SK-N-SH treated with all-trans-retinoic acid at 6 μM for 48 hours (cell line): ENCODE measurements at regions not wholly inside any gene's neighbourhood (a gene's known extent, or its start where the extent isn't known, plus 50 kb on each side); places are given as distances from the start of the nearest gene placed in this dataset.
"Not testable (repeated sequence)": the region's sequence is repeated elsewhere in the genome, so short reads cannot be mapped to it uniquely, and the experiment has no call there.

ENCODE experiments used
- ATAC-seq: fragments of 200-7000 bp; cut with Tn5 transposase; 3 replicates; pipeline ENCODE4 v1.9.1; 2020; ENCODE audit warnings: mild to moderate bottlenecking, moderate library complexity
- ARNTL ChIP-seq: fragments of 450-650 bp; formaldehyde crosslinking; IDR thresholded peaks from 2 replicates; pipeline ENCODE4 v1.5.0; 2020; ENCODE audit warnings: low read depth, mild to moderate bottlenecking, moderate library complexity, borderline replicate concordance
- BACH2 ChIP-seq: fragments of 250-450 bp; sonication (Bioruptor Pico); IDR thresholded peaks from 2 replicates; pipeline ENCODE4 v1.9.0; 2021; ENCODE audit warnings: mild to moderate bottlenecking, borderline replicate concordance
- CREB5 ChIP-seq: fragments of 250-450 bp; sonication (Bioruptor Pico); IDR thresholded peaks from 2 replicates; pipeline ENCODE4 v1.5.1; 2020; ENCODE audit warnings: low read depth, mild to moderate bottlenecking, moderate library complexity
- CSDC2 ChIP-seq: fragments of 250-450 bp; sonication (Bioruptor Pico); IDR thresholded peaks from 2 replicates; pipeline ENCODE4 v1.5.0; 2020; ENCODE audit warnings: mild to moderate bottlenecking, moderate library complexity
- CSRNP3 ChIP-seq: fragments of 250-450 bp; sonication (Bioruptor Pico); IDR thresholded peaks from 2 replicates; pipeline ENCODE4 v1.5.1; 2021; ENCODE audit warnings: mild to moderate bottlenecking, moderate library complexity
- ESRRG ChIP-seq: fragments of 250-450 bp; sonication (Bioruptor Pico); IDR thresholded peaks from 2 replicates; pipeline ENCODE4 v1.6.1; 2021; ENCODE audit warnings: mild to moderate bottlenecking
- GLIS3 ChIP-seq: fragments of 250-450 bp; sonication (Bioruptor Pico); IDR thresholded peaks from 2 replicates; pipeline ENCODE4 v1.5.0; 2020; ENCODE audit warnings: mild to moderate bottlenecking, moderate library complexity
- ISL1 ChIP-seq: fragments of 250-450 bp; sonication (Bioruptor Pico); IDR thresholded peaks from 2 replicates; pipeline ENCODE4 v2.1.2; 2022; ENCODE audit warnings: mild to moderate bottlenecking, moderate library complexity
- OSR1 ChIP-seq: fragments of 250-450 bp; sonication (Bioruptor Pico); IDR thresholded peaks from 2 replicates; pipeline ENCODE4 v1.8.0; 2022; ENCODE audit warnings: moderate library complexity, mild to moderate bottlenecking, inconsistent platforms
- PATZ1 ChIP-seq: fragments of 250-450 bp; sonication (Bioruptor Pico); IDR thresholded peaks from 2 replicates; pipeline ENCODE4 v1.8.0; 2020; ENCODE audit warnings: mild to moderate bottlenecking, moderate library complexity, borderline replicate concordance
- POU6F1 ChIP-seq: fragments of 250-450 bp; sonication (Bioruptor Pico); IDR thresholded peaks from 2 replicates; pipeline ENCODE4 v1.8.0; 2021; ENCODE audit warnings: low read depth, mild to moderate bottlenecking, moderate library complexity, borderline replicate concordance
- RARB ChIP-seq: fragments of 250-450 bp; sonication (Bioruptor Pico); IDR thresholded peaks from 2 replicates; pipeline ENCODE4 v1.8.0; 2021; ENCODE audit warnings: mild to moderate bottlenecking, moderate library complexity
- TCF4 ChIP-seq: fragments of 250-450 bp; sonication (Bioruptor Pico); IDR thresholded peaks from 2 replicates; pipeline ENCODE4 v1.8.0; 2021; ENCODE audit warnings: mild to moderate bottlenecking, moderate library complexity, borderline replicate concordance
- TOX ChIP-seq: fragments of 250-450 bp; sonication (Bioruptor Pico); IDR thresholded peaks from 2 replicates; pipeline ENCODE4 v1.8.0; 2021; ENCODE audit warnings: mild to moderate bottlenecking, moderate library complexity, borderline replicate concordance
- TSHZ2 ChIP-seq: fragments of 250-450 bp; sonication (Bioruptor Pico); IDR thresholded peaks from 2 replicates; pipeline ENCODE4 v1.5.0; 2020; ENCODE audit warnings: mild to moderate bottlenecking, moderate library complexity
- ZC3H10 ChIP-seq: fragments of 250-450 bp; sonication (Bioruptor Pico); IDR thresholded peaks from 2 replicates; pipeline ENCODE4 v1.5.1; 2021; ENCODE audit warnings: mild to moderate bottlenecking, moderate library complexity
- ZFP3 ChIP-seq: fragments of 250-450 bp; sonication (Bioruptor Pico); IDR thresholded peaks from 2 replicates; pipeline ENCODE4 v1.5.0; 2020; ENCODE audit warnings: mild to moderate bottlenecking, moderate library complexity
- ZFP30 ChIP-seq: fragments of 450-650 bp; formaldehyde crosslinking; IDR thresholded peaks from 2 replicates; pipeline ENCODE4 v1.5.0; 2022; ENCODE audit warnings: mild to moderate bottlenecking, moderate library complexity
- ZNF565 ChIP-seq: fragments of 450-650 bp; formaldehyde crosslinking; conservative IDR thresholded peaks from 2 replicates; pipeline ENCODE4 v1.5.0; 2020; ENCODE audit warnings: low read depth, mild to moderate bottlenecking, moderate library complexity
- ZNF70 ChIP-seq: fragments of 450-650 bp; formaldehyde crosslinking; IDR thresholded peaks from 2 replicates; pipeline ENCODE4 v1.5.0; 2020; ENCODE audit warnings: mild to moderate bottlenecking, moderate library complexity
- ZNF8 ChIP-seq: fragments of 450-650 bp; formaldehyde crosslinking; IDR thresholded peaks from 2 replicates; pipeline ENCODE4 v1.5.0; 2020; ENCODE audit warnings: mild to moderate bottlenecking, moderate library complexity

GRCh38 chr5:102681403-102681983, 73.6 kb upstream of the PAM start (continued):
- TF ChIP-seq TSHZ2 (CRISPR knock-in tag) (no peak), PATZ1 (no peak)

GRCh38 chr5:102682101-102682647, 72.9 kb upstream of the PAM start:
- TF ChIP-seq ZNF70 (no peak), ZNF565 (CRISPR knock-in tag) (no peak), POU6F1 (CRISPR knock-in tag) (no peak), PATZ1 (no peak), ARNTL (CRISPR knock-in tag) (no peak), ZNF8 (CRISPR knock-in tag) (no peak), BACH2 (CRISPR knock-in tag) (no peak), ZC3H10 (CRISPR knock-in tag) (no peak), CREB5 (CRISPR knock-in tag) (no peak), TOX (no peak), GLIS3 (CRISPR knock-in tag) (no peak), ISL1 (CRISPR knock-in tag) (no peak), RARB (no peak), ESRRG (CRISPR knock-in tag) (no peak), CSDC2 (CRISPR knock-in tag) (no peak), ZFP30 (CRISPR knock-in tag) (no peak), OSR1 (CRISPR knock-in tag) (no peak), ZFP3 (CRISPR knock-in tag) (no peak), TCF4 (CRISPR knock-in tag) (no peak), CSRNP3 (CRISPR knock-in tag) (no peak)
- peak; percentile 51 for ATAC-seq

- not testable (repeated sequence) for ATAC-seq
These were observed 67.0 kb upstream of the PAM start for GRCh38 chr5:102688076-102688475.

GRCh38 chr5:102688581-102689342, 66.3 kb upstream of the PAM start:
- ATAC-seq: not testable (repeated sequence)
